Activated CD4-positive, alpha-beta T cell treated with anti-CD3 and anti-CD28 coated beads for 48 hours (primary cell): ENCODE measurements at regions not wholly inside any gene's neighbourhood (a gene's known extent, or its start where the extent isn't known, plus 50 kb on each side); places are given as distances from the start of the nearest gene placed in this dataset.

Experiments used
- DNase-seq: peaks from one replicate; pipeline ENCODE4 v3.0.0-alpha.2; 2020

GRCh38 chr21:32216293-32216692 is 62.6 kb downstream of the MIS18A start:
- no peak for DNase-seq

GRCh38 chr21:32215306-32215685 is 63.6 kb downstream of the MIS18A start:
- no peak for DNase-seq

GRCh38 chr21:32214654-32215305 is 64.1 kb downstream of the MIS18A start:
- no peak for DNase-seq

GRCh38 chr21:32212116-32212515 is 66.7 kb downstream of the MIS18A start:
- no peak for DNase-seq

GRCh38 chr21:32211306-32211705 is 67.5 kb downstream of the MIS18A start:
- DNase-seq = no peak

GRCh38 chr21:32209580-32209979 is 69.3 kb downstream of the MIS18A start:
- DNase-seq = no peak

GRCh38 chr21:32207406-32207716 is 71.5 kb downstream of the MIS18A start:
- no peak for DNase-seq

- no peak for DNase-seq
Observed at GRCh38 chr21:32206631-32207405, 72.0 kb downstream of the MIS18A start.

- DNase-seq = no peak
Observed at GRCh38 chr21:32203877-32204480, 74.9 kb downstream of the MIS18A start.

- no peak for DNase-seq
Observed at GRCh38 chr21:32200029-32200428, 78.8 kb downstream of the MIS18A start.

- no peak for DNase-seq
Observed at GRCh38 chr21:32198384-32198783, 80.5 kb downstream of the MIS18A start.

GRCh38 chr21:32197896-32198295 is 81.0 kb downstream of the MIS18A start:
- no peak for DNase-seq

GRCh38 chr21:32196001-32196400 is 82.8 kb downstream of the MIS18A start:
- no peak for DNase-seq

GRCh38 chr21:32193098-32193465 is 85.8 kb downstream of the MIS18A start:
- no peak for DNase-seq

- DNase-seq = no peak
Observed at GRCh38 chr21:32192291-32193097, 86.4 kb downstream of the MIS18A start.

GRCh38 chr21:32190493-32191144 is 88.2 kb downstream of the MIS18A start:
- DNase-seq = no peak

- no peak for DNase-seq
Observed at GRCh38 chr21:32189688-32190483, 89.0 kb downstream of the MIS18A start.

GRCh38 chr21:32186804-32187203 is 92.0 kb downstream of the MIS18A start:
- no peak for DNase-seq

- DNase-seq = no peak
Observed at GRCh38 chr21:32185726-32186125, 93.1 kb downstream of the MIS18A start.

GRCh38 chr21:32185103-32185502 is 93.7 kb downstream of the MIS18A start:
- no peak for DNase-seq

- DNase-seq = no peak
Observed at GRCh38 chr21:32184485-32184884, 94.4 kb downstream of the MIS18A start.

- no peak for DNase-seq
Observed at GRCh38 chr21:32184065-32184464, 94.8 kb downstream of the MIS18A start.
